GM18508 (cell line): ENCODE measurements at regions not wholly inside any gene's neighbourhood (a gene's known extent, or its start where the extent isn't known, plus 50 kb on each side); places are given as distances from the start of the nearest gene placed in this dataset.

Source experiments
- ATAC-seq: cut with Tn5 transposase; IDR thresholded peaks from one replicate; pipeline ENCODE4 v1.9.1; 2021; ENCODE audit warnings: moderate number of reproducible peaks; ENCODE audit not compliant: insufficient read depth, unreplicated experiment

DNA sequence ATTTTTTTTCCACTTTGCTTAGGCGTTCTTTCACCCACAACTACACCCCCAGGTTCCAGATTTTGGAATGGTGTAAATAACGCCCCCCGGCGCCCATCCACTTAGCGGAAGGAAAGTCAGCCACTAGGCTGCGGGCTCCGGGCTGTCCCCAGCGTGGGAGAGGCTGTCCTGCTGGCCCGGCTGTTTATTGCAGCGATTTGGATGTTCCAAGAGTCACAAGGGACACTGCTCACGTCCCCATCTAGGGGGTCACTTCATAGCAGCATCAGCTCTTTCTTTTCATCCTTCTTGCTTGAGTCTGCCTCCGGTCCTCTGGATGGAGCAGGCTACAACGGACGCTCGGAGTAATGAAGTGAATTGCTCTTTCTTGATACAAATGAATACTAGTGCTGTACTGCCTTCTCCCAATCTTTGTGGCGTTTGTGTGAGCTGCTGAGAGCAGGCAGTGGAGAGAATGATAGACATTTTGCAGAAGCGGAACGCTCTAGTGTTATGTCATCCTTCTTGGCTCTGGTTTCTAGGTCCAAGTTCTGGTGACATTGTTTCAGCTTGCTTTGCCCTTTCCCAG is 50.7 kb upstream of the PAIP2B start:
- ATAC-seq, result no peak

DNA sequence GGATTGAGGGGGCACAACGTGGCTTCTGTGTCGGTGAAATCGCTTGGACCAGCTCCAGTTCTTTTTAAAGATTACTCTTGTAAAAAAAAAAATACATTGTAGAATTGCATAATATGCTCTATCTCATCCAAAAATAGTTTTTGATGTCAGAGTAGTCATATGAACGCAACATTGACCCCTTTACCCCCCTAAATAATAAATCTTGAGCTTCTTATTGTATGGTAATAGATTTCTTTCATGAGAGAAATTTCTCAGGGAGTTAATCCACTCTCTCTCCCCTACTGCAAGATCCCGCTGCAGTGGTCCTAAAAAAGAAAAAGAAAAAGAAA is 50.2 kb upstream of the PAIP2B start:
- ATAC-seq, result no peak

DNA sequence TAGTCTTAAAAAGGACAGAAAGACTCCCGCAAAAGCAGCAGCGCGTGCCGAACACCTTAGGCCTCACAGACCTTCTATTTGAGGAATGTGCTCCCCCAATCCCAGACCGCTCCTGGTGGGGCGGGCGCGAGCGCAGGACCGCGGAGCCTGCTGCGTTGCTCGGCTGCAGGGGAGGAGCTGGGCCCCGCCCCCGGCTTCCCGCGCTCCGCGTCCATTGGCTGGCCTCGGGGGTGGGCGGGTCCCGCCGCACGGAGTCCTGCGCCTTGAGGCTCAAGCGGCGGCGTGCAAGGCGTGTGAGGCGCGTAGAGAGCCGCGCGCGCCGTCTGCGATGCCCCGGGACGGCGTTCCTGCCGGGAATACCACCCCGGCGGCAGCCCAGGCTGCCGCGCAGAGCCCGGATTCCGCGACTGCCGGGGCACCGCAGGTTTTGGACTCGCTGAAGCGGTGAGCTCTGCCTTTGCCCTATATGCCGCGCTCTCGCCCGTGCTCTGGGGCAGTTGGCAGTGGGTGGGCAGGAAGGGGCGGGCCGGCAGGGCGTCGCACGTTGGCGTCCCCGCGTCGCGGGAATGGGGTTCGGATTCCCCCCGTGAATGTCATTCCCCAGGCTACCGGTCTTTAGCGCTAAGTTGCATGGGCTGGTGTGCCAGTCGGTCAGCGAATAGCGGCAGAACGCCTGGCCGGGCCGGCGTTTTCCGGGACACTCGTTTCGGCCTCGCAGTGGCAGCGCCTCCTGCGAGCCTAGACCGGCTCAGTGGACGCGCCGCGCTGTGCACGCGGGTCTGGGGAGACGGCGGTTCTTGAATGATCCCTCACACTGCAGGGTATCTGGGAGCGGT is 49.6 kb upstream of the PAIP2B start:
- ATAC-seq, result peak; percentile 87
